HepG2 (cell line): ENCODE measurements at regions not wholly inside any gene's neighbourhood (a gene's known extent, or its start where the extent isn't known, plus 50 kb on each side); places are given as distances from the start of the nearest gene placed in this dataset.

Experiments used
- ATAC-seq: fragments of 200-7000 bp; cut with Tn5 transposase; 3 replicates; pipeline ENCODE4 v1.9.1; 2020; ENCODE audit warnings: mild to moderate bottlenecking, moderate library complexity
- BruUV-seq: library from RNA; stranded (reverse); fragments of 400-500 nt; replicated peaks from 2 replicates; lab custom pipeline; 2021; lab: Mats Ljungman, UMichigan
- CTCF ChIA-PET: fragments of 300-600 bp; formaldehyde crosslinking; extraction: SDS; loops from one replicate; lab custom pipeline; 2021; ENCODE audit warnings: low total read pairs, inconsistent platforms, low intra/inter-chr PET ratio; lab: Yijun Ruan, JAX
- POLR2A ChIA-PET: fragments of 350-600 bp; sonication (Branson Sonifier 250); formaldehyde crosslinking; loops from one replicate; lab custom pipeline; 2020; ENCODE audit warnings: antibody characterized with exemption, inconsistent platforms; lab: Yijun Ruan, JAX
- DNase-seq: peaks from one replicate; pipeline ENCODE4 v3.0.0-alpha.2; 2015; ENCODE audit warnings: low spot score
- FAIRE-seq: peaks from 3 replicates; lab custom pipeline; 2011; peaks lifted over from hg19 to GRCh38; lab: Jason Lieb, UNC
- H2AFZ ChIP-seq: one replicate; pipeline ENCODE4 v1.6.1; 2011; ENCODE audit warnings: low read length, inconsistent platforms
- H3K27ac ChIP-seq: fragments of 300-600 bp; 3 replicates; pipeline ENCODE4 v1.8.0; 2011; ENCODE audit warnings: mixed run types, mild to moderate bottlenecking, mixed read lengths, low read length, inconsistent platforms; ENCODE audit not compliant: insufficient read depth; ENCODE audit errors: extremely low read length
- H3K27me3 ChIP-seq, 2 experiments: fragments of 200-600 bp in 1 of 2; 2 replicates in 1 of 2; 3 replicates in 1 of 2; pipeline versions ENCODE4 v1.6.0 to v1.8.0; 2011; ENCODE audit warnings: low read length in 2 of 2, mild to moderate bottlenecking in 2 of 2, moderate library complexity in 2 of 2, inconsistent platforms in 1 of 2; ENCODE audit not compliant: insufficient read depth in 2 of 2, control insufficient read depth in 1 of 2
- H3K36me3 ChIP-seq, 2 experiments: fragments of 200-600 bp in 1 of 2; replicated peaks in 1 of 2; 2 replicates in 1 of 2; 3 replicates in 1 of 2; pipeline versions ENCODE4 v1.5.1 to v1.8.0; 2011; ENCODE audit warnings: low read length in 2 of 2, inconsistent platforms in 1 of 2; ENCODE audit not compliant: insufficient read depth in 2 of 2, control insufficient read depth in 1 of 2
- H3K4me1 ChIP-seq: 2 replicates; pipeline ENCODE4 v1.5.1; 2012; ENCODE audit warnings: low read length, inconsistent platforms; ENCODE audit not compliant: insufficient read depth
- H3K4me2 ChIP-seq: 2 replicates; pipeline ENCODE4 v1.6.0; 2011; ENCODE audit warnings: low read depth, low read length, inconsistent platforms
- H3K4me3 ChIP-seq, 3 experiments: fragments of 200-600 bp in 1 of 3; sonication (generic), shearing (Covaris generic) in 1 of 3; replicated peaks in 1 of 3; 2 replicates each; pipeline ENCODE4 v1.5.1; 2011 to 2016; ENCODE audit warnings: low read length in 3 of 3, inconsistent platforms in 2 of 3, low read depth in 2 of 3, mild to moderate bottlenecking in 2 of 3, control low read depth in 1 of 3, mixed read lengths in 1 of 3; ENCODE audit not compliant: insufficient read depth in 1 of 3
- H3K79me2 ChIP-seq: one replicate; pipeline ENCODE4 v1.6.1; 2011; ENCODE audit warnings: low read length, inconsistent platforms; ENCODE audit not compliant: insufficient read depth
- H3K9ac ChIP-seq: 2 replicates; pipeline ENCODE4 v1.6.0; 2011; ENCODE audit warnings: mild to moderate bottlenecking, low read depth, low read length, inconsistent platforms; ENCODE audit not compliant: insufficient read depth
- H3K9me3 ChIP-seq: 2 replicates; pipeline ENCODE4 v1.5.1; 2012; ENCODE audit warnings: mild to moderate bottlenecking, low read length
- H4K20me1 ChIP-seq: 2 replicates; pipeline ENCODE4 v1.6.0; 2011; ENCODE audit warnings: inconsistent platforms, mild to moderate bottlenecking, low read length, moderate library complexity; ENCODE audit not compliant: insufficient read depth
- FOXC1 ChIP-seq: sonication (generic); formaldehyde crosslinking; IDR thresholded peaks from 2 replicates; pipeline ENCODE4 v1.8.0; 2022; ENCODE audit warnings: mild to moderate bottlenecking, missing genetic modification reagents, borderline replicate concordance
- GPBP1L1 ChIP-seq: sonication (generic); formaldehyde crosslinking; IDR thresholded peaks from 2 replicates; pipeline ENCODE4 v1.5.0; 2020; ENCODE audit warnings: mild to moderate bottlenecking, missing genetic modification reagents
- KDM6A ChIP-seq: IDR thresholded peaks from 2 replicates; pipeline ENCODE4 v1.6.1; 2016; ENCODE audit warnings: low read depth
- KLF6 ChIP-seq: IDR thresholded peaks from 2 replicates; pipeline ENCODE4 v1.8.0; 2016; ENCODE audit warnings: missing biosample characterization, missing genetic modification reagents
- KMT2A ChIP-seq: sonication (generic); formaldehyde crosslinking; IDR thresholded peaks from 2 replicates; pipeline ENCODE4 v1.4.0; 2020; ENCODE audit warnings: missing genetic modification reagents
- MED1 ChIP-seq: sonication (generic); formaldehyde crosslinking; IDR thresholded peaks from 2 replicates; pipeline ENCODE4 v1.4.0; 2020; ENCODE audit warnings: missing genetic modification reagents
- NFE2L1 ChIP-seq: sonication (generic); formaldehyde crosslinking; IDR thresholded peaks from 2 replicates; pipeline ENCODE4 v1.4.0; 2020; ENCODE audit warnings: missing genetic modification reagents, mild to moderate bottlenecking, borderline replicate concordance
- POLR2G ChIP-seq: fragments of 200-400 bp; formaldehyde crosslinking; IDR thresholded peaks from 2 replicates; pipeline ENCODE4 v1.6.1; 2018; ENCODE audit warnings: mild to moderate bottlenecking, low read depth, low read length, moderate library complexity
- ZBTB4 ChIP-seq: sonication (generic); formaldehyde crosslinking; IDR thresholded peaks from 2 replicates; pipeline ENCODE4 v1.4.0; 2020; ENCODE audit warnings: missing genetic modification reagents, mild to moderate bottlenecking, borderline replicate concordance
- ZNF510 ChIP-seq: sonication (generic); formaldehyde crosslinking; IDR thresholded peaks from 2 replicates; pipeline ENCODE4 v1.4.0; 2020; ENCODE audit warnings: low read depth, mild to moderate bottlenecking, missing genetic modification reagents
- ZNF567 ChIP-seq: sonication (generic); formaldehyde crosslinking; IDR thresholded peaks from 2 replicates; pipeline ENCODE4 v1.8.1; 2023; ENCODE audit warnings: mild to moderate bottlenecking, missing genetic modification reagents, borderline replicate concordance
- ZNF589 ChIP-seq: sonication (generic); formaldehyde crosslinking; conservative IDR thresholded peaks from 2 replicates; pipeline ENCODE4 v1.8.0; 2022; ENCODE audit warnings: mild to moderate bottlenecking, moderate library complexity, missing genetic modification reagents
- ZNF616 ChIP-seq: sonication (generic); formaldehyde crosslinking; IDR thresholded peaks from 2 replicates; pipeline ENCODE4 v1.5.0; 2020; ENCODE audit warnings: low read depth, mild to moderate bottlenecking, missing genetic modification reagents
- WGBS: methylation state at CpG from one replicate; pipeline ENCODE4 v1.1.6; 2017; ENCODE audit warnings: low lambda C conversion rate; 5-methylcytosine and 5-hydroxymethylcytosine counted together
- in situ Hi-C: cut with HindIII; loops from 2 replicates; pipeline ENCODE4 v1.10.0; 2017; ENCODE audit warnings: low pct_unique_long_range_greater_than_20kb; ENCODE audit not compliant: extremely low pct_ligation_motif_present
- intact Hi-C: fragments of 100-400 bp; cut with micrococcal nuclease; formaldehyde crosslinking; loops from one replicate; pipeline ENCODE4 v1.10.0; 2022; ENCODE audit not compliant: unreplicated experiment

- ATAC-seq (no peak), FAIRE-seq (no peak), DNase-seq (no peak)
- H3K9ac ChIP-seq, result no peak overlapping the region
- no peak overlapping the region for H3K27ac ChIP-seq
- ChIA-PET CTCF (no interaction called here), POLR2A (no interaction called here)
- H3K4me3 ChIP-seq, result no peak overlapping the region
- H3K4me1 ChIP-seq, result no peaks in the 10 kb centered on the region
- TF ChIP-seq GPBP1L1 (CRISPR knock-in tag) (no peak), NFE2L1 (CRISPR knock-in tag) (no peak), ZNF589 (CRISPR knock-in tag) (no peak), KDM6A (CRISPR knock-in tag) (no peak), ZBTB4 (CRISPR knock-in tag) (no peak), ZNF567 (CRISPR knock-in tag) (no peak), FOXC1 (no peak), ZNF616 (CRISPR knock-in tag) (no peak), KLF6 (CRISPR knock-in tag) (no peak), POLR2G (no peak), KMT2A (CRISPR knock-in tag) (no peak), MED1 (no peak), ZNF510 (CRISPR knock-in tag) (no peak)
- no TSS peak for BruUV-seq
- no peaks in the 10 kb centered on the region for H3K27me3 ChIP-seq
- no peak overlapping the region for H3K4me2 ChIP-seq
- no peaks in the 10 kb centered on the region for H3K9me3 ChIP-seq
- WGBS, result 22% methylated on average over 5 of the region's 5 CpGs
- no peaks in the 10 kb centered on the region for H3K79me2 ChIP-seq
- intact Hi-C loops (no loop called here), in situ Hi-C loops (no loop called here)
- H4K20me1 ChIP-seq, result no peaks in the 10 kb centered on the region
- H3K36me3 ChIP-seq, result no peaks in the 10 kb centered on the region
- H2AFZ ChIP-seq, result no peak overlapping the region
These were observed 86.2 kb upstream of the CAMK2D start for GRCh38 chr4:113847710-113848109.
